GM13976 (cell line): ENCODE measurements at regions not wholly inside any gene's neighbourhood (a gene's known extent, or its start where the extent isn't known, plus 50 kb on each side); places are given as distances from the start of the nearest gene placed in this dataset.
"Not testable (repeated sequence)": the region's sequence is repeated elsewhere in the genome, so short reads cannot be mapped to it uniquely, and the experiment has no call there.

Experiments used
- DNase-seq: peaks from one replicate; pipeline ENCODE4 v3.0.0; 2012; ENCODE audit warnings: low spot score
- CTCF ChIP-seq: IDR thresholded peaks from 2 replicates; pipeline ENCODE4 v1.5.1; 2012; ENCODE audit warnings: borderline replicate concordance, mild to moderate bottlenecking; ENCODE audit not compliant: insufficient read depth; ENCODE audit errors: extremely low read depth, missing control alignments, control extremely low read depth
- in situ Hi-C: fragments of 300-500 bp; cut with MboI; formaldehyde crosslinking; loops from one replicate; pipeline ENCODE4 v1.12.0; 2022; ENCODE audit warnings: low sequenced_read_pairs, mixed read lengths, inconsistent platforms; ENCODE audit not compliant: unreplicated experiment

- in situ Hi-C loops, result loop anchor here (10.0 kb wide), 1 partner anchor 118 kb away; no protein-coding TSS in a partner anchor
- no peak for TF ChIP-seq CTCF
These were observed 247.6 kb upstream of the ACO1 start for GRCh38 chr9:32136700-32137339.

GRCh38 chr9:32142074-32142473 is 242.4 kb upstream of the ACO1 start:
- DNase-seq, result no peak
- no peak for TF ChIP-seq CTCF
- in situ Hi-C loops, result no loop called here

More at GRCh38 chr9:32136700-32137339, 247.6 kb upstream of the ACO1 start:
- DNase-seq, result no peak

- peak; percentile 8 for TF ChIP-seq CTCF
- DNase-seq, in situ Hi-C loops: not testable (repeated sequence)
These were observed 235.9 kb upstream of the ACO1 start for GRCh38 chr9:32148553-32148952.

- in situ Hi-C loops, result no loop called here
These were observed 223.2 kb upstream of the ACO1 start for GRCh38 chr9:32161209-32161608.

GRCh38 chr9:32161720-32162119 is 222.7 kb upstream of the ACO1 start:
- TF ChIP-seq CTCF, result no peak
- in situ Hi-C loops, result no loop called here
- peak; percentile 21 for DNase-seq

More at GRCh38 chr9:32161209-32161608, 223.2 kb upstream of the ACO1 start:
- no peak for TF ChIP-seq CTCF
- no peak for DNase-seq

GRCh38 chr9:32166316-32166715 is 218.1 kb upstream of the ACO1 start:
- in situ Hi-C loops, DNase-seq: not testable (repeated sequence)

GRCh38 chr9:32171339-32171738 is 213.1 kb upstream of the ACO1 start:
- no peak for DNase-seq
- in situ Hi-C loops, result no loop called here
- TF ChIP-seq CTCF, result no peak
